ENCODE measurements at regions not wholly inside any gene's neighbourhood (a gene's known extent, or its start where the extent isn't known, plus 50 kb on each side); places are given as distances from the start of the nearest gene placed in this dataset.

DNA sequence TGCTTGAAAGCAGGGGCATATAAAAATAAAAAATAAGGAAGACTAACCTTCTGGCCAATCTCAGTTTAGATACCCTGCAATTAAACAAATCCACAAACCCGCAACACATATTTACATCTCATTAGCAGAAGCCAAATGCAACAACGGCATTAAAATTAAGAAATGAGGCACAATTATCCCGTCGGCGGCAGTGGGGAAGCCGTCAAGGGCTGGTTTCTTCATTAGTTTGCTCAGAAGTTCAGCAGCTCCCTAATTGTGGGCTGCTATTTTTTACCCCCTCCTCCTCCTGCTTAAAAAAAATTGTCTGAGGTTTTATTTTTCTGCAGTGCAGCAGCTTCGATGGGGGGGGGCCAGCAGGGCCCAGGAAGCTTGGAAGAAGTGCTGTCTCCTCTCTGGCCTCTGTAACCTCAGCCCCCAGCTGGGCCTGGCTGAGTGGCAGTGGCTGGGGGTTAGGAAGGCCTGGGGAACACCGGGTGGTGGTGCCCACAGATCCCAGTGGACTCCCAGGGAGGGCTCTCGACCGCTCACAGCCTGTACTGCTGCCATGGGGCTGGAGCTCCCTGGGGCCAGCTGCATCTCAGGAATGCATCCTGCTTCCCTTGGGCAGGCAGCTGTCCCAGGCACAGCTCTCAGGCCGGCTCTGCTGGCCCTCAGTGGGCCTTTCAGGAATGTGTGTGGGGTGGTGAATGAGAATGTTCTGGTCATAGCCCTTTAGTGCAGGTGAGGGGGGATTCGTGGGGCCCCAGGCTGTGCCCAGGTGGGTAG, 148.7 kb upstream of the B3GAT1 start:
- TF ChIP-seq TCF7L2 (IDR thresholded peaks at IDR 0.05; ENCODE audit: low read depth, low read length) (no peak), POLR2AphosphoS5 (IDR thresholded peaks at IDR 0.05; ENCODE audit: low read depth, low read length) (no peak)
- TF ChIP-seq, protein P1, sequence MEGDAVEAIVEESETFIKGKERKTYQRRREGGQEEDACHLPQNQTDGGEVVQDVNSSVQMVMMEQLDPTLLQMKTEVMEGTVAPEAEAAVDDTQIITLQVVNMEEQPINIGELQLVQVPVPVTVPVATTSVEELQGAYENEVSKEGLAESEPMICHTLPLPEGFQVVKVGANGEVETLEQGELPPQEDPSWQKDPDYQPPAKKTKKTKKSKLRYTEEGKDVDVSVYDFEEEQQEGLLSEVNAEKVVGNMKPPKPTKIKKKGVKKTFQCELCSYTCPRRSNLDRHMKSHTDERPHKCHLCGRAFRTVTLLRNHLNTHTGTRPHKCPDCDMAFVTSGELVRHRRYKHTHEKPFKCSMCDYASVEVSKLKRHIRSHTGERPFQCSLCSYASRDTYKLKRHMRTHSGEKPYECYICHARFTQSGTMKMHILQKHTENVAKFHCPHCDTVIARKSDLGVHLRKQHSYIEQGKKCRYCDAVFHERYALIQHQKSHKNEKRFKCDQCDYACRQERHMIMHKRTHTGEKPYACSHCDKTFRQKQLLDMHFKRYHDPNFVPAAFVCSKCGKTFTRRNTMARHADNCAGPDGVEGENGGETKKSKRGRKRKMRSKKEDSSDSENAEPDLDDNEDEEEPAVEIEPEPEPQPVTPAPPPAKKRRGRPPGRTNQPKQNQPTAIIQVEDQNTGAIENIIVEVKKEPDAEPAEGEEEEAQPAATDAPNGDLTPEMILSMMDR (IDR thresholded peaks at IDR 0.05) = no peak

Data from Panc1 (cell line).